ENCODE measurements at regions not wholly inside any gene's neighbourhood (a gene's known extent, or its start where the extent isn't known, plus 50 kb on each side); places are given as distances from the start of the nearest gene placed in this dataset.
"Not testable (repeated sequence)": the region's sequence is repeated elsewhere in the genome, so short reads cannot be mapped to it uniquely, and the experiment has no call there.

GRCh38 chr17:21780919-21781665 lies 88.8 kb downstream of the KCNJ18 start:
- peak; percentile 82 for DNase-seq (ENCODE audit: low spot score)

GRCh38 chr17:21781666-21782024 lies 89.3 kb downstream of the KCNJ18 start:
- DNase-seq (ENCODE audit: low spot score) = peak; percentile 64

- DNase-seq (ENCODE audit: low spot score) = peak; percentile 68
These were observed 89.8 kb downstream of the KCNJ18 start for GRCh38 chr17:21782107-21782506.

- peak; percentile 64 for DNase-seq (ENCODE audit: low spot score)
These were observed 90.3 kb downstream of the KCNJ18 start for GRCh38 chr17:21782604-21783003.

- DNase-seq (ENCODE audit: low spot score) = peak; percentile 77
These were observed 90.7 kb downstream of the KCNJ18 start for GRCh38 chr17:21783017-21783416.

GRCh38 chr17:21814272-21814671 lies 121.9 kb downstream of the KCNJ18 start:
- DNase-seq (ENCODE audit: low spot score) = peak; percentile 81

- DNase-seq (ENCODE audit: low spot score) = peak; percentile 90
These were observed 122.5 kb downstream of the KCNJ18 start for GRCh38 chr17:21814776-21815175.

GRCh38 chr17:21815352-21816063 lies 123.2 kb downstream of the KCNJ18 start:
- DNase-seq (ENCODE audit: low spot score) = peak; percentile 83

- DNase-seq (ENCODE audit: low spot score) = peak; percentile 86
These were observed 124.6 kb downstream of the KCNJ18 start for GRCh38 chr17:21816592-21817567.

GRCh38 chr17:21817791-21818364 lies 125.6 kb downstream of the KCNJ18 start:
- no peak for DNase-seq (ENCODE audit: low spot score)

- DNase-seq (ENCODE audit: low spot score) = no peak
These were observed 130.8 kb downstream of the KCNJ18 start for GRCh38 chr17:21823090-21823489.

- no peak for DNase-seq (ENCODE audit: low spot score)
These were observed 131.3 kb downstream of the KCNJ18 start for GRCh38 chr17:21823643-21824042.

GRCh38 chr17:21841839-21842238 lies 149.5 kb downstream of the KCNJ18 start:
- no peak for DNase-seq (ENCODE audit: low spot score)

- DNase-seq (ENCODE audit: low spot score) = peak; percentile 86
These were observed 150.3 kb downstream of the KCNJ18 start for GRCh38 chr17:21842332-21843317.

- DNase-seq (ENCODE audit: low spot score) = peak; percentile 84
These were observed 151.1 kb downstream of the KCNJ18 start for GRCh38 chr17:21843318-21843865.

- peak; percentile 76 for DNase-seq (ENCODE audit: low spot score)
These were observed 151.7 kb downstream of the KCNJ18 start for GRCh38 chr17:21843951-21844590.

GRCh38 chr17:21848510-21848909 lies 156.2 kb downstream of the KCNJ18 start:
- DNase-seq (ENCODE audit: low spot score) = not testable (repeated sequence)

GRCh38 chr17:21849030-21849429 lies 156.7 kb downstream of the KCNJ18 start:
- DNase-seq (ENCODE audit: low spot score) = peak; percentile 87

GRCh38 chr17:21850614-21851013 lies 158.3 kb downstream of the KCNJ18 start:
- DNase-seq (ENCODE audit: low spot score) = peak; percentile 82
